Stimulated activated CD4-positive, alpha-beta T cell treated with anti-CD3 and anti-CD28 coated beads, Interleukin-1b, Interleukin-23, amount 100 ng/mL, for 48 hours (primary cell): ENCODE measurements at regions not wholly inside any gene's neighbourhood (a gene's known extent, or its start where the extent isn't known, plus 50 kb on each side); places are given as distances from the start of the nearest gene placed in this dataset.

Source experiments
- DNase-seq: peaks from one replicate; pipeline ENCODE4 v3.0.0-alpha.2; 2020

GRCh38 chr16:54347961-54348360 lies 61.4 kb upstream of the IRX3 start:
- DNase-seq, result no peak

GRCh38 chr16:54346041-54346440 lies 59.5 kb upstream of the IRX3 start:
- DNase-seq, result no peak

- no peak for DNase-seq
Measured at GRCh38 chr16:54344646-54345630, 58.4 kb upstream of the IRX3 start.

- no peak for DNase-seq
Measured at GRCh38 chr16:54342966-54343365, 56.4 kb upstream of the IRX3 start.

- DNase-seq, result no peak
Measured at GRCh38 chr16:54341892-54342776, 55.5 kb upstream of the IRX3 start.

- no peak for DNase-seq
Measured at GRCh38 chr16:54340531-54340930, 53.9 kb upstream of the IRX3 start.

- no peak for DNase-seq
Measured at GRCh38 chr16:54336631-54337204, 50.1 kb upstream of the IRX3 start.
